ENCODE measurements at regions not wholly inside any gene's neighbourhood (a gene's known extent, or its start where the extent isn't known, plus 50 kb on each side); places are given as distances from the start of the nearest gene placed in this dataset.

- H3K4me2 ChIP-seq = no peak overlapping the region
Measured at GRCh38 chr18:46211816-46212215, 107.6 kb downstream of the HAUS1 start.

GRCh38 chr18:46212398-46212797, 108.2 kb downstream of the HAUS1 start:
- Histone ChIP-seq H3K27me3 (no peaks in the 10 kb centered on the region), H3K9me3 (ENCODE audit: low read depth) (no peaks in the 10 kb centered on the region), H3K4me1 (no peaks in the 10 kb centered on the region), H3K4me3 (no peak overlapping the region), H3K36me3 (no peaks in the 10 kb centered on the region), H3F3A (ENCODE audit: low read depth) (no peaks in the 10 kb centered on the region), H4K20me1 (ENCODE audit: low read depth) (peaks cover 41% of the 10 kb centered on the region), H3K79me2 (ENCODE audit: low read depth) (peaks cover 72% of the 10 kb centered on the region), H3K4me2 (no peak overlapping the region), H3K27ac (no peak overlapping the region), H3K9ac (no peak overlapping the region), H2AFZ (replicated peaks) (no peak overlapping the region)
- no peaks in the 10 kb centered on the region for H3K4me1 Mint-ChIP-seq
- no peak overlapping the region for H3K4me3 Mint-ChIP-seq
- DNase-seq (ENCODE audit: low spot score) = no peak
- TF ChIP-seq EZH2 (IDR thresholded peaks at IDR 0.05) = no peak
- no peak for TF ChIP-seq CTCF (IDR thresholded peaks at IDR 0.05)
- no peak for TF ChIP-seq EZH2phosphoT487 (IDR thresholded peaks at IDR 0.05)
- no peaks in the 10 kb centered on the region for H3K9me3 Mint-ChIP-seq
- no peaks in the 10 kb centered on the region for H3K27me3 Mint-ChIP-seq (ENCODE audit: insufficient read depth, low read depth)
- no peak overlapping the region for H3K27ac Mint-ChIP-seq
- peaks cover 18% of the 10 kb centered on the region for H3K36me3 Mint-ChIP-seq

More at GRCh38 chr18:46211816-46212215, 107.6 kb downstream of the HAUS1 start:
- Histone ChIP-seq H3K4me3 (no peak overlapping the region), H3K4me1 (no peaks in the 10 kb centered on the region), H3K27me3 (no peaks in the 10 kb centered on the region), H4K20me1 (ENCODE audit: low read depth) (peaks cover 41% of the 10 kb centered on the region), H2AFZ (replicated peaks) (no peak overlapping the region), H3F3A (ENCODE audit: low read depth) (no peaks in the 10 kb centered on the region), H3K36me3 (no peaks in the 10 kb centered on the region), H3K27ac (no peak overlapping the region), H3K9ac (no peak overlapping the region), H3K79me2 (ENCODE audit: low read depth) (peaks cover 66% of the 10 kb centered on the region), H3K9me3 (ENCODE audit: low read depth) (no peaks in the 10 kb centered on the region)
- no peak overlapping the region for H3K4me3 Mint-ChIP-seq
- TF ChIP-seq CTCF (IDR thresholded peaks at IDR 0.05) (no peak), EZH2phosphoT487 (IDR thresholded peaks at IDR 0.05) (no peak), EZH2 (IDR thresholded peaks at IDR 0.05) (no peak)
- peaks cover 14% of the 10 kb centered on the region for H3K36me3 Mint-ChIP-seq
- no peaks in the 10 kb centered on the region for H3K9me3 Mint-ChIP-seq
- no peaks in the 10 kb centered on the region for H3K4me1 Mint-ChIP-seq
- no peaks in the 10 kb centered on the region for H3K27me3 Mint-ChIP-seq (ENCODE audit: insufficient read depth, low read depth)
- H3K27ac Mint-ChIP-seq = no peak overlapping the region
- no peak for DNase-seq (ENCODE audit: low spot score)

GRCh38 chr18:46213295-46213694, 109.1 kb downstream of the HAUS1 start:
- Mint-ChIP-seq H3K4me3 (no peak overlapping the region), H3K27me3 (ENCODE audit: insufficient read depth, low read depth) (no peaks in the 10 kb centered on the region), H3K9me3 (no peaks in the 10 kb centered on the region), H3K4me1 (no peaks in the 10 kb centered on the region), H3K36me3 (peaks cover 18% of the 10 kb centered on the region), H3K27ac (no peak overlapping the region)
- Histone ChIP-seq H3K4me1 (no peaks in the 10 kb centered on the region), H3K27ac (no peak overlapping the region), H2AFZ (replicated peaks) (no peak overlapping the region), H3K36me3 (no peaks in the 10 kb centered on the region), H3F3A (ENCODE audit: low read depth) (no peaks in the 10 kb centered on the region), H3K79me2 (ENCODE audit: low read depth) (peaks cover 65% of the 10 kb centered on the region), H4K20me1 (ENCODE audit: low read depth) (peaks cover 37% of the 10 kb centered on the region), H3K9me3 (ENCODE audit: low read depth) (no peaks in the 10 kb centered on the region), H3K27me3 (no peaks in the 10 kb centered on the region), H3K9ac (no peak overlapping the region), H3K4me3 (no peak overlapping the region), H3K4me2 (no peak overlapping the region)
- DNase-seq (ENCODE audit: low spot score) = no peak
- TF ChIP-seq CTCF (IDR thresholded peaks at IDR 0.05) = peak; percentile 51
- no peak for TF ChIP-seq EZH2 (IDR thresholded peaks at IDR 0.05)
- no peak for TF ChIP-seq EZH2phosphoT487 (IDR thresholded peaks at IDR 0.05)
